ENCODE measurements at regions not wholly inside any gene's neighbourhood (a gene's known extent, or its start where the extent isn't known, plus 50 kb on each side); places are given as distances from the start of the nearest gene placed in this dataset.
A peak's percentile ranks its signal among the peaks of the same experiment; 100 is the strongest.
"Not testable (repeated sequence)": the region's sequence is repeated elsewhere in the genome, so short reads cannot be mapped to it uniquely, and the experiment has no call there.

GRCh38 chr4:117835566-117835965, 198.7 kb upstream of the NDST3 start:
- Mint-ChIP-seq H3K27ac (no peak overlapping the region), H3K27me3 (no peaks in the 10 kb centered on the region), H3K36me3 (no peaks in the 10 kb centered on the region), H3K9me3 (peaks cover 2 to 5% (median 4%) of the 10 kb centered on the region in 3 donors), H3K4me1 (peaks cover 0 to 2% (median 0%) of the 10 kb centered on the region in 3 donors), H3K4me3 (no peak overlapping the region)

GRCh38 chr4:117844594-117844993, 189.7 kb upstream of the NDST3 start:
- peaks cover 0 to under 1% (median 0%) of the 10 kb centered on the region in 3 donors for H3K4me1 Mint-ChIP-seq
- peaks cover 0 to 5% (median 0%) of the 10 kb centered on the region in 3 donors for H3K9me3 Mint-ChIP-seq
- no peak overlapping the region for H3K4me3 Mint-ChIP-seq
- H3K27ac Mint-ChIP-seq, result no peak overlapping the region
- no peaks in the 10 kb centered on the region for H3K36me3 Mint-ChIP-seq
- no peaks in the 10 kb centered on the region for H3K27me3 Mint-ChIP-seq

- Mint-ChIP-seq H3K9me3 (peaks cover 0 to 5% (median 1%) of the 10 kb centered on the region in 3 donors), H3K27me3 (no peaks in the 10 kb centered on the region), H3K36me3 (no peaks in the 10 kb centered on the region), H3K27ac (no peak overlapping the region), H3K4me1 (peaks cover 0 to 2% (median 0%) of the 10 kb centered on the region in 3 donors), H3K4me3 (no peak overlapping the region)
Observed at GRCh38 chr4:117845270-117845669, 189.0 kb upstream of the NDST3 start.

- Mint-ChIP-seq H3K27ac (no peak overlapping the region), H3K36me3 (no peaks in the 10 kb centered on the region), H3K4me1 (peaks cover 0 to 2% (median 0%) of the 10 kb centered on the region in 3 donors), H3K4me3 (no peak overlapping the region), H3K27me3 (no peaks in the 10 kb centered on the region), H3K9me3 (peaks cover 0 to 8% (median 5%) of the 10 kb centered on the region in 3 donors)
Observed at GRCh38 chr4:117847849-117848248, 186.4 kb upstream of the NDST3 start.

GRCh38 chr4:117868201-117868600, 166.1 kb upstream of the NDST3 start:
- no peaks in the 10 kb centered on the region for H3K4me1 Mint-ChIP-seq
- no peaks in the 10 kb centered on the region for H3K9me3 Mint-ChIP-seq
- no peaks in the 10 kb centered on the region for H3K36me3 Mint-ChIP-seq
- no peaks in the 10 kb centered on the region for H3K27me3 Mint-ChIP-seq
- no peak overlapping the region for H3K4me3 Mint-ChIP-seq
- H3K27ac Mint-ChIP-seq, result no peak overlapping the region

- Mint-ChIP-seq H3K4me1 (no peaks in the 10 kb centered on the region), H3K27ac (no peak overlapping the region), H3K9me3 (no peaks in the 10 kb centered on the region), H3K27me3 (no peaks in the 10 kb centered on the region), H3K36me3 (no peaks in the 10 kb centered on the region), H3K4me3 (no peak overlapping the region)
Observed at GRCh38 chr4:117873779-117874178, 160.5 kb upstream of the NDST3 start.

GRCh38 chr4:117874216-117874615, 160.1 kb upstream of the NDST3 start:
- H3K4me1 Mint-ChIP-seq, result no peaks in the 10 kb centered on the region
- H3K27me3 Mint-ChIP-seq, result no peaks in the 10 kb centered on the region
- no peak overlapping the region for H3K4me3 Mint-ChIP-seq
- H3K36me3 Mint-ChIP-seq, result no peaks in the 10 kb centered on the region
- H3K9me3 Mint-ChIP-seq, result no peaks in the 10 kb centered on the region
- no peak overlapping the region for H3K27ac Mint-ChIP-seq

GRCh38 chr4:117889978-117890377, 144.3 kb upstream of the NDST3 start:
- H3K27me3 Mint-ChIP-seq, result no peaks in the 10 kb centered on the region
- H3K4me1 Mint-ChIP-seq, result no peaks in the 10 kb centered on the region

GRCh38 chr4:117893207-117893606, 141.1 kb upstream of the NDST3 start:
- H3K36me3 Mint-ChIP-seq, result no peaks in the 10 kb centered on the region
- H3K4me1 Mint-ChIP-seq, result no peaks in the 10 kb centered on the region
- no peaks in the 10 kb centered on the region for H3K27me3 Mint-ChIP-seq
- H3K27ac Mint-ChIP-seq, result no peak overlapping the region
- H3K9me3 Mint-ChIP-seq, result peaks cover 0 to 5% (median 2%) of the 10 kb centered on the region in 3 donors
- H3K4me3 Mint-ChIP-seq, result no peak overlapping the region

More at GRCh38 chr4:117889978-117890377, 144.3 kb upstream of the NDST3 start:
- H3K27ac Mint-ChIP-seq, result no peak overlapping the region
- no peak overlapping the region for H3K4me3 Mint-ChIP-seq
- H3K9me3 Mint-ChIP-seq, result no peaks in the 10 kb centered on the region
- no peaks in the 10 kb centered on the region for H3K36me3 Mint-ChIP-seq

- H3K9me3 Mint-ChIP-seq, result peaks cover 2 to 5% (median 3%) of the 10 kb centered on the region in 3 donors
- no peak overlapping the region for H3K4me3 Mint-ChIP-seq
- H3K27me3 Mint-ChIP-seq, result no peaks in the 10 kb centered on the region
- no peaks in the 10 kb centered on the region for H3K4me1 Mint-ChIP-seq
- H3K27ac Mint-ChIP-seq, result no peak overlapping the region
- H3K36me3 Mint-ChIP-seq, result no peaks in the 10 kb centered on the region
Observed at GRCh38 chr4:117898496-117898895, 135.8 kb upstream of the NDST3 start.

- no peaks in the 10 kb centered on the region for H3K4me1 Mint-ChIP-seq
- no peaks in the 10 kb centered on the region for H3K36me3 Mint-ChIP-seq
- H3K27ac Mint-ChIP-seq, result no peak overlapping the region
- H3K9me3 Mint-ChIP-seq, result peaks cover 5 to 7% (median 7%) of the 10 kb centered on the region in 3 donors
- H3K27me3 Mint-ChIP-seq, result no peaks in the 10 kb centered on the region
- no peak overlapping the region for H3K4me3 Mint-ChIP-seq
Observed at GRCh38 chr4:117900832-117901231, 133.5 kb upstream of the NDST3 start.

- H3K4me3 Mint-ChIP-seq, result no peak overlapping the region
- H3K4me1 Mint-ChIP-seq, result no peaks in the 10 kb centered on the region
- H3K27me3 Mint-ChIP-seq, result no peaks in the 10 kb centered on the region
- H3K27ac Mint-ChIP-seq, result peak overlapping the region in 1 of 3 donors; percentile 35
- H3K9me3 Mint-ChIP-seq, result peaks cover 0 to 12% (median 4%) of the 10 kb centered on the region in 3 donors
- no peaks in the 10 kb centered on the region for H3K36me3 Mint-ChIP-seq
Observed at GRCh38 chr4:117907646-117908045, 126.6 kb upstream of the NDST3 start.

- Mint-ChIP-seq H3K27me3 (no peaks in the 10 kb centered on the region), H3K4me3 (no peak overlapping the region), H3K9me3 (peaks cover 0 to 12% (median 12%) of the 10 kb centered on the region in 3 donors), H3K4me1 (no peaks in the 10 kb centered on the region), H3K27ac (no peak overlapping the region), H3K36me3 (no peaks in the 10 kb centered on the region)
Observed at GRCh38 chr4:117908306-117909207, 125.7 kb upstream of the NDST3 start.

GRCh38 chr4:117916728-117917127, 117.6 kb upstream of the NDST3 start:
- Mint-ChIP-seq H3K4me1 (peaks cover 0 to 1% (median 0%) of the 10 kb centered on the region in 3 donors), H3K4me3 (no peak overlapping the region), H3K36me3 (peaks cover 3% of the 10 kb centered on the region), H3K27me3 (no peaks in the 10 kb centered on the region), H3K9me3 (peaks cover 2 to 8% (median 5%) of the 10 kb centered on the region in 3 donors), H3K27ac (no peak overlapping the region)

- not testable (repeated sequence) for H3K36me3 Mint-ChIP-seq, H3K9me3 Mint-ChIP-seq, H3K4me1 Mint-ChIP-seq, H3K4me3 Mint-ChIP-seq, H3K27ac Mint-ChIP-seq, H3K27me3 Mint-ChIP-seq
Observed at GRCh38 chr4:117922311-117922710, 112.0 kb upstream of the NDST3 start.

GRCh38 chr4:117927823-117928222, 106.5 kb upstream of the NDST3 start:
- not testable (repeated sequence) for H3K9me3 Mint-ChIP-seq, H3K36me3 Mint-ChIP-seq, H3K27me3 Mint-ChIP-seq, H3K4me1 Mint-ChIP-seq, H3K4me3 Mint-ChIP-seq, H3K27ac Mint-ChIP-seq

Data from IgD-negative memory B cell (primary cell).